Lower lobe of right lung (tissue), 2 donors: ENCODE measurements at regions not wholly inside any gene's neighbourhood (a gene's known extent, or its start where the extent isn't known, plus 50 kb on each side); places are given as distances from the start of the nearest gene placed in this dataset.

Source experiments
- ATAC-seq, 2 donors: fragments of 200-7000 bp; cut with Tn5 transposase; one replicate each; pipeline ENCODE4 v1.9.1; 2020 to 2022; ENCODE audit warnings: mild to moderate bottlenecking in 2 of 2, moderate library complexity in 2 of 2
- DNase-seq: peaks from one replicate; pipeline ENCODE4 v3.0.0-alpha.2; 2020
- H3K27ac ChIP-seq: fragments of 200-600 bp; one replicate; pipeline ENCODE4 v1.8.0; 2022
- H3K27me3 ChIP-seq: fragments of 200-600 bp; one replicate; pipeline ENCODE4 v1.8.0; 2022; ENCODE audit warnings: low read depth
- H3K36me3 ChIP-seq: fragments of 200-600 bp; one replicate; pipeline ENCODE4 v1.8.0; 2022; ENCODE audit warnings: mild to moderate bottlenecking
- H3K4me1 ChIP-seq: fragments of 200-600 bp; one replicate; pipeline ENCODE4 v1.8.0; 2022
- H3K4me3 ChIP-seq: fragments of 200-600 bp; one replicate; pipeline ENCODE4 v1.8.0; 2022; ENCODE audit warnings: mild to moderate bottlenecking
- H3K9me3 ChIP-seq: fragments of 200-600 bp; one replicate; pipeline ENCODE4 v1.8.0; 2022
- intact Hi-C: fragments of 100-400 bp; cut with DNase I; formaldehyde crosslinking; loops from one replicate; pipeline ENCODE4 v1.11.0; 2022
- TF ChIP-seq, protein P1 (sequence below): fragments of 200-600 bp; IDR thresholded peaks from one replicate; pipeline ENCODE4 v1.8.0; 2022; ENCODE audit warnings: antibody characterized with exemption, mild to moderate bottlenecking
- donor health status: DM: no; HTN: yes; CAD: no; lungs with severe emphysema.

DNA sequence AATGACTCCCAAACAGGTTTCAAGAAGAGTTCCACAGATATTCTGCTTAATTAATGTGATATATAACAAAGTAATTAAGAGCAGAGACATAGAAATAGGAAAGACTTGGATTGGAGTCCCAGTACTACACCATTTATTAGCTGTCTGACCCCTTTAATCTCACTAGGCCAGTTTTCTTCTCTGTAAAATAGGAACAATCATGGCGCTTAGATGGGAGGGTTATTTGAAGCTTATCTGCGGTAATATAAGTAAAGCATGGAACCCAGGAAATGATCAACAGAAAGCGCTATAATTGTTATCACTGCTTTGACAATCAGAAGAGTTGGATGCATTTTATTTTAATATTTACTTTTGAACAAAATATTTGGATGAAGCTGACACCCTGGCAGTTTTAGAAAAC lies 71.3 kb upstream of the IFNE start:
- H3K36me3 ChIP-seq: no peaks in the 10 kb centered on the region
- ATAC-seq: no peak
- H3K4me3 ChIP-seq: no peak overlapping the region
- peaks cover 56% of the 10 kb centered on the region for H3K27me3 ChIP-seq
- no peak for DNase-seq
- no peak overlapping the region for H3K27ac ChIP-seq
- TF ChIP-seq, protein P1, sequence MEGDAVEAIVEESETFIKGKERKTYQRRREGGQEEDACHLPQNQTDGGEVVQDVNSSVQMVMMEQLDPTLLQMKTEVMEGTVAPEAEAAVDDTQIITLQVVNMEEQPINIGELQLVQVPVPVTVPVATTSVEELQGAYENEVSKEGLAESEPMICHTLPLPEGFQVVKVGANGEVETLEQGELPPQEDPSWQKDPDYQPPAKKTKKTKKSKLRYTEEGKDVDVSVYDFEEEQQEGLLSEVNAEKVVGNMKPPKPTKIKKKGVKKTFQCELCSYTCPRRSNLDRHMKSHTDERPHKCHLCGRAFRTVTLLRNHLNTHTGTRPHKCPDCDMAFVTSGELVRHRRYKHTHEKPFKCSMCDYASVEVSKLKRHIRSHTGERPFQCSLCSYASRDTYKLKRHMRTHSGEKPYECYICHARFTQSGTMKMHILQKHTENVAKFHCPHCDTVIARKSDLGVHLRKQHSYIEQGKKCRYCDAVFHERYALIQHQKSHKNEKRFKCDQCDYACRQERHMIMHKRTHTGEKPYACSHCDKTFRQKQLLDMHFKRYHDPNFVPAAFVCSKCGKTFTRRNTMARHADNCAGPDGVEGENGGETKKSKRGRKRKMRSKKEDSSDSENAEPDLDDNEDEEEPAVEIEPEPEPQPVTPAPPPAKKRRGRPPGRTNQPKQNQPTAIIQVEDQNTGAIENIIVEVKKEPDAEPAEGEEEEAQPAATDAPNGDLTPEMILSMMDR: no peak
- H3K4me1 ChIP-seq: no peaks in the 10 kb centered on the region
- H3K9me3 ChIP-seq: no peaks in the 10 kb centered on the region
- intact Hi-C loops: no loop called here

DNA sequence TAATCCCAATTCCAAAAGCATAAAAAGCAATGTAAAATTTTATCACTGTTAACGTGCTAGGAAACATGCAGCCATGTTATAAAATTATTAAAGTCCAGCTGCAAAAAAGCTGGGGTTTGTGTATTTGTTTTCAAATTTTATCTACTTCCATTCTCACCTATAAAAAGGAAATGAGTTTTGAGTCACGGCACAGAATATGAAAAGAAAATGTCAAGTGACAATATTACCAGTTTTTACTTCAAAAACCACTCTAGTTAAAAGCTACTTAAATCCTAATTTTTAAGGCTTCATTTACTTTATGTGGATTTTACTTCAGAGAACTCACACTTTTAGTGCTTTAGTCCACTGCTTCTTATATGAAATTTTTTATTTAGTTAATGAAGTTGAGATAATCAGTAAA lies 72.7 kb upstream of the IFNE start:
- H3K4me3 ChIP-seq: no peak overlapping the region
- no peak overlapping the region for H3K27ac ChIP-seq
- TF ChIP-seq, protein P1: no peak
- H3K27me3 ChIP-seq: peaks cover 68% of the 10 kb centered on the region
- DNase-seq: no peak
- intact Hi-C loops: no loop called here
- H3K36me3 ChIP-seq: no peaks in the 10 kb centered on the region
- no peak for ATAC-seq
- H3K9me3 ChIP-seq: no peaks in the 10 kb centered on the region
- peaks cover 7% of the 10 kb centered on the region for H3K4me1 ChIP-seq

DNA sequence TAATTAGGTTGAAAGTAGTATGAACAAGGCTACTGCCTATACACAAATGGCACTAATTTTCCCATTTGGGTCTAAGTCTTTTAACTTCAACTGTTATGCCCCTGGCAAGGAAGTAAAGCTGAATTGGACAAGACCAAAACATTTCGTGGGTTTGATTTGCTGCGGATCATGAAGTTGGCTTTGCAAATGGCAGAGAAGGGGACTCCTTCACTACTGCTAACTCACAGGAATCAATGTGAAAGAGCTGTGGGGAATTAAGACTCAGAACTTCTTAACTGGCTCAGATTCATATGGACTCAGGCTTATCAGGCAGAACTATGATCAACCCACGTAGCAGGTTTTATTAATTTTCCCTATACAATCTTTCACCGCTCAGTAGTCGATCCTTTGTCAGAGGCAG lies 73.8 kb upstream of the IFNE start:
- H3K4me3 ChIP-seq: no peak overlapping the region
- H3K9me3 ChIP-seq: no peaks in the 10 kb centered on the region
- no peak overlapping the region for H3K27ac ChIP-seq
- intact Hi-C loops: no loop called here
- H3K4me1 ChIP-seq: peaks cover 11% of the 10 kb centered on the region
- no peak for DNase-seq
- no peak for ATAC-seq
- H3K36me3 ChIP-seq: no peaks in the 10 kb centered on the region
- TF ChIP-seq, protein P1: no peak
- peaks cover 74% of the 10 kb centered on the region for H3K27me3 ChIP-seq

DNA sequence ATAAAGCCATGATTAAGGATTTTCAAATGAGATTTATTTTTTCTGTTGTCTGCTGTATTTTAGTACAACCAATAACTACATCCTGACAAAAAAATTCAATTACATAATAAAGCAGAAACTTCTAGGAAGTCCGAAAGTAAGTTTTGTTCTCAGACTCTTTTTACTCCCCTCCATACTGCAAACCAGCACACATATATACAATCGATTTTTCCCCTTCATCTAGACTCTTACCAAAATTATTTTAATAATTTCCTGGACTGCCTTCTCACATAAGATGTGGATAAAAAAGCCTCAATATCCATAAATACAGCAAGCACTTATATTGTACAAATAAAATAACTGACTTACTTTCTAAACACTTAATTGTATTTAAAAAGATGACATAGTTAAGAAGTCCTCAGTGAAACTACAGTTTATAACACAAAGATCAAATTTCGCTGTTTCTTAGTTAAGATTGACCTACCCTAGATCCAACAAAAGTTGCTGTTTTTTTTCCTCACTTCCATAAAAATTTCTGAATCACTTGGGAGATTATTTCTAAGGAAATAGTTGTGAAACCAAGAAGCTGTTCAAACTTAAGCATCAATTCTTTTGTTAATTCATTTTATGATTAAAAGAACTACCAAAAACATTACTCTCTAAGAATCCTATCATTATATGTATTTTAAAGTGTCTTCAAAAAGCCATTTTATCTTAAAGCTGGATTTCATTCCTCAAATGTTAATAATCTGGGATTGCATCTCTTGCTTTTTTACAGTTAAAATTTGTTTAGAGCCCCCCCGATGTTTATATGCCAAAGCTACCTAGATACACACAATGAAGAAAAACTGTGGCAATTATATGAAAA lies 74.7 kb upstream of the IFNE start:
- H3K4me3 ChIP-seq: no peak overlapping the region
- no peak overlapping the region for H3K27ac ChIP-seq
- intact Hi-C loops: no loop called here
- H3K4me1 ChIP-seq: peaks cover 11% of the 10 kb centered on the region
- DNase-seq (no peak), ATAC-seq (no peak)
- no peaks in the 10 kb centered on the region for H3K36me3 ChIP-seq
- TF ChIP-seq, protein P1: no peak
- H3K9me3 ChIP-seq: no peaks in the 10 kb centered on the region
- H3K27me3 ChIP-seq: peaks cover 74% of the 10 kb centered on the region

DNA sequence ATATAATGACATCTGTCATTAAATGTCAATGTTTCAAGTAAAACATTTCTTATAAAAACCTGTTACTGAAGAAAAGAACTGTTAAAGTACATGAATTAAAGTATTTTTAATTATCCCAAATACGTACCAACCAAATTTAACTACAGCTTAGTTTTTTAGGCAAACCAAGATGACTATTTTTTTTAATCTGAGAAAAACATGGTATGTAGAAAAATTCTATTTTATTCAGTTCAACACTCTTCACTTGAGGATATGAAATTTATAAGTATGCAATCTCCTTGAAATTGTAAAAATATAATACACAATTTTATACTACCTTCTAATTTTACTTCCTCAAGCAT lies 75.3 kb upstream of the IFNE start:
- peaks cover 11% of the 10 kb centered on the region for H3K4me1 ChIP-seq
- no peak for DNase-seq
- H3K9me3 ChIP-seq: no peaks in the 10 kb centered on the region
- no peak overlapping the region for H3K4me3 ChIP-seq
- no peaks in the 10 kb centered on the region for H3K36me3 ChIP-seq
- no peak for ATAC-seq
- TF ChIP-seq, protein P1: no peak
- H3K27me3 ChIP-seq: peaks cover 72% of the 10 kb centered on the region
- intact Hi-C loops: no loop called here
- no peak overlapping the region for H3K27ac ChIP-seq
